IMR-90 (cell line): ENCODE measurements at regions not wholly inside any gene's neighbourhood (a gene's known extent, or its start where the extent isn't known, plus 50 kb on each side); places are given as distances from the start of the nearest gene placed in this dataset.

Source experiments
- ATAC-seq: fragments of 200-7000 bp; cut with Tn5 transposase; 2 replicates; pipeline ENCODE4 v1.9.1; 2020; ENCODE audit warnings: low read depth, mild to moderate bottlenecking, moderate library complexity
- BruUV-seq: library from RNA; stranded (reverse); fragments of 400-500 nt; replicated peaks from 2 replicates; lab custom pipeline; 2021; lab: Mats Ljungman, UMichigan
- CTCF ChIA-PET: fragments of 300-600 bp; formaldehyde crosslinking; extraction: SDS; loops from one replicate; lab custom pipeline; 2021; ENCODE audit warnings: antibody characterized with exemption; lab: Yijun Ruan, JAX
- POLR2A ChIA-PET: fragments of 300-600 bp; sonication (Branson Sonifier 250); formaldehyde crosslinking; loops from one replicate; lab custom pipeline; 2022; ENCODE audit warnings: antibody characterized with exemption; ENCODE audit not compliant: unreplicated experiment; lab: Charles Lee
- DNase-seq: peaks from one replicate; pipeline ENCODE4 v3.0.0; 2013
- H2AFZ ChIP-seq: replicated peaks from 2 replicates; pipeline ENCODE3; 2013; ENCODE audit warnings: low read length, mild to moderate bottlenecking; ENCODE audit not compliant: poor library complexity
- H2AK5ac ChIP-seq: 2 replicates; pipeline ENCODE4 v1.6.1; 2013; ENCODE audit warnings: low read depth, low read length, inconsistent platforms
- H2AK9ac ChIP-seq: replicated peaks from 2 replicates; pipeline ENCODE3; 2013; ENCODE audit warnings: mild to moderate bottlenecking, low read depth, low read length, moderate library complexity; ENCODE audit not compliant: poor library complexity
- H2BK120ac ChIP-seq: 2 replicates; pipeline ENCODE4 v1.6.1; 2013; ENCODE audit warnings: low read depth, low read length, inconsistent platforms
- H2BK15ac ChIP-seq: 3 replicates; pipeline ENCODE4 v1.6.1; 2013; ENCODE audit warnings: low read depth, low read length, inconsistent platforms
- H2BK20ac ChIP-seq: 2 replicates; pipeline ENCODE4 v1.6.1; 2013; ENCODE audit warnings: low read depth, mild to moderate bottlenecking, inconsistent platforms, low read length, moderate library complexity
- H2BK5ac ChIP-seq: 2 replicates; pipeline ENCODE4 v1.6.1; 2013; ENCODE audit warnings: mild to moderate bottlenecking, low read depth, low read length, inconsistent platforms; ENCODE audit not compliant: poor library complexity, severe bottlenecking
- H3K14ac ChIP-seq: replicated peaks from 2 replicates; pipeline ENCODE4 v1.6.1; 2013; ENCODE audit warnings: low read depth, low read length, inconsistent platforms
- H3K18ac ChIP-seq: 2 replicates; pipeline ENCODE4 v1.6.1; 2013; ENCODE audit warnings: low read depth, low read length, control low read depth
- H3K23ac ChIP-seq: 2 replicates; pipeline ENCODE4 v1.6.1; 2013; ENCODE audit warnings: low read depth, low read length, inconsistent platforms
- H3K27ac ChIP-seq: 2 replicates; pipeline ENCODE4 v1.5.1; 2013; ENCODE audit warnings: mild to moderate bottlenecking, control low read depth, low read length; ENCODE audit not compliant: insufficient read depth
- H3K27me3 ChIP-seq: 2 replicates; pipeline ENCODE4 v1.6.1; 2013; ENCODE audit warnings: low read length; ENCODE audit not compliant: control insufficient read depth, insufficient read depth
- H3K36me3 ChIP-seq: 2 replicates; pipeline ENCODE4 v1.6.1; 2013; ENCODE audit warnings: low read length, mixed read lengths; ENCODE audit not compliant: control insufficient read depth, insufficient read depth
- H3K4ac ChIP-seq: 2 replicates; pipeline ENCODE4 v1.6.1; 2013; ENCODE audit warnings: low read depth, low read length, inconsistent platforms
- H3K4me1 ChIP-seq: 2 replicates; pipeline ENCODE4 v1.6.1; 2013; ENCODE audit warnings: low read length, mixed read lengths; ENCODE audit not compliant: control insufficient read depth, insufficient read depth
- H3K4me2 ChIP-seq: 2 replicates; pipeline ENCODE4 v1.6.1; 2013; ENCODE audit warnings: low read depth, mild to moderate bottlenecking, control low read depth, low read length, moderate library complexity
- H3K4me3 ChIP-seq: 2 replicates; pipeline ENCODE4 v1.5.1; 2013; ENCODE audit warnings: low read depth, mild to moderate bottlenecking, control low read depth, low read length, moderate library complexity; ENCODE audit not compliant: insufficient read depth
- H3K56ac ChIP-seq: 2 replicates; pipeline ENCODE4 v1.6.1; 2013; ENCODE audit warnings: low read length, inconsistent platforms; ENCODE audit not compliant: insufficient read depth; ENCODE audit errors: extremely low read depth
- H3K79me1 ChIP-seq, 2 experiments: 2 replicates each; pipeline ENCODE4 v1.6.1; 2013; ENCODE audit warnings: low read length in 2 of 2, inconsistent platforms in 1 of 2, low read depth in 1 of 2
- H3K9ac ChIP-seq: 2 replicates; pipeline ENCODE4 v1.6.1; 2013; ENCODE audit warnings: low read depth, low read length, control low read depth
- H3K9me1 ChIP-seq: 2 replicates; pipeline ENCODE4 v1.6.1; 2013; ENCODE audit warnings: low read length, inconsistent platforms; ENCODE audit not compliant: insufficient read depth
- H3K9me3 ChIP-seq: 2 replicates; pipeline ENCODE4 v1.6.1; 2013; ENCODE audit warnings: low read length; ENCODE audit not compliant: control insufficient read depth, insufficient read depth
- H4K20me1 ChIP-seq: 2 replicates; pipeline ENCODE4 v1.6.1; 2013; ENCODE audit warnings: low read length, inconsistent platforms; ENCODE audit not compliant: insufficient read depth
- H4K5ac ChIP-seq: 2 replicates; pipeline ENCODE4 v1.6.1; 2013; ENCODE audit warnings: mild to moderate bottlenecking, low read depth, low read length, control low read depth
- H4K8ac ChIP-seq, 2 experiments: 2 replicates each; pipeline ENCODE4 v1.6.1; 2013; ENCODE audit warnings: low read depth in 2 of 2, low read length in 2 of 2, control low read depth in 1 of 2, inconsistent platforms in 1 of 2
- H4K91ac ChIP-seq: 2 replicates; pipeline ENCODE4 v1.6.1; 2013; ENCODE audit warnings: low read depth, low read length, inconsistent platforms; ENCODE audit not compliant: insufficient read depth
- BHLHE40 ChIP-seq: fragments of 150-350 bp; IDR thresholded peaks from 2 replicates; pipeline ENCODE4 v1.6.1; 2016; ENCODE audit warnings: mild to moderate bottlenecking, low read depth, low read length
- CEBPB ChIP-seq: IDR thresholded peaks from 2 replicates; pipeline ENCODE4 v1.6.1; 2012; ENCODE audit warnings: low read depth, low read length, improper control_type of control experiment
- FOS ChIP-seq: fragments of 150-350 bp; IDR thresholded peaks from 2 replicates; pipeline ENCODE4 v1.6.1; 2016; ENCODE audit warnings: low read depth, low read length
- MAZ ChIP-seq: IDR thresholded peaks from 2 replicates; pipeline ENCODE4 v1.6.1; 2012; ENCODE audit warnings: low read depth, mild to moderate bottlenecking, low read length, improper control_type of control experiment, moderate library complexity, borderline replicate concordance
- NFE2L2 ChIP-seq: fragments of 150-350 bp; IDR thresholded peaks from 2 replicates; pipeline ENCODE4 v1.6.1; 2016; ENCODE audit warnings: low read depth, mild to moderate bottlenecking, low read length
- WGBS, 2 experiments: methylation state at CpG; one replicate each; pipeline versions ENCODE4 v1.1.5 to v1.1.7; 2013; ENCODE audit warnings: missing lambda C conversion rate in 2 of 2; ENCODE audit not compliant: insufficient read length in 1 of 2; ENCODE audit errors: extremely low coverage in 2 of 2; 5-methylcytosine and 5-hydroxymethylcytosine counted together
- dilution Hi-C: fragments of 300-500 bp; cut with HindIII; formaldehyde crosslinking; loops from one replicate; pipeline ENCODE4 v1.14.3; 2018; ENCODE audit warnings: low sequenced_read_pairs; ENCODE audit not compliant: unreplicated experiment
- in situ Hi-C: fragments of 300-500 bp; cut with MboI; formaldehyde crosslinking; loops from 3 replicates; pipeline ENCODE4 v1.14.3; 2019; ENCODE audit warnings: low sequenced_read_pairs, inconsistent platforms, mixed read lengths
- intact Hi-C: fragments of 100-400 bp; cut with micrococcal nuclease; formaldehyde crosslinking; loops from 2 replicates; pipeline ENCODE4 v1.10.0; 2022
- TF ChIP-seq, protein P1 (sequence below): fragments of 150-350 bp; IDR thresholded peaks from 2 replicates; pipeline ENCODE4 v1.6.1; 2017; ENCODE audit warnings: mild to moderate bottlenecking, antibody characterized with exemption, low read length, low read depth

DNA sequence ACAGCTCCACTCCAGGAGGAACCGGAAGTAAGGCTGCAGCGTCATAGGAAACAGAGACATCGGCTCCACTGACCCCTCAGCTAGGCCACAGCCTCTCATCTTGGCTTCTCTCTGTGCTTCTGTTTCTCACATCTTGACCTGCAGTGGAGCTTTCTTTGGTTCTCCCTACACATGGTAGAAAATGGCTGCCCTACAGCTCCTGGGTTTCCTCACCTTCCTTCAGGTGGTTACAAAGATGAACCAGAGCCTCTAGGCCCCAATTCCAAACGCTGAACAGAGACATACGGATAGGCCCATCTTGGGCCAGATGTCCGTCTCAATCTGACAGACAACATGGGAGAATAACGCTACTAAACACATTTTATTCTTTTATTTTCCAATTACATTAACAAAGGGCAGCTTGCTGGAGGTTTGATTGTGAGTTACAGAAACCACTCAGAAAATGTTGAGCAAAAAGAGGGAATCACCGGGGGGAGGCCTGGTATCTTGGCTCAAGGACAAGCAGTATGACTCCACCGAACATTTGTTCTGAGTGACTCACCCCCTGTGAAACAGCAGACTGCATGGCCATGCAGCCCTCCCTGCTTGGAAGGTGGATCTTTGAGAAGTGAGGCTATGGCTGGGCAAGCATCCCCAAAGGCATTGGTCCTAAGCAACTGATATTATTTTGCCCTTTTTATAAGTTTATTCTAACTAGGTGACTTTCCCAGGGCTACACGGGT, 303.5 kb downstream of the CDCA7 start:
- H2BK120ac ChIP-seq: peak overlapping the region; percentile 95
- H2AFZ ChIP-seq: peak overlapping the region; percentile 82
- no peaks in the 10 kb centered on the region for H3K27me3 ChIP-seq
- no peak overlapping the region for H3K4me3 ChIP-seq
- intact Hi-C loops (loop anchor here (10.0 kb wide), 2 partner anchors 287 to 397 kb away; no protein-coding TSS in a partner anchor), in situ Hi-C loops (no loop called here), dilution Hi-C loops (no loop called here)
- H3K56ac ChIP-seq: peak overlapping the region; percentile 45
- H3K4me1 ChIP-seq: peaks cover 14% of the 10 kb centered on the region
- ChIA-PET POLR2A (no interaction called here), CTCF (interaction anchor here (0.6 kb wide), 1 partner anchor 28 kb away, joined by 9 read pairs; no protein-coding TSS in a partner anchor)
- H2BK20ac ChIP-seq: peak overlapping the region; percentile 76
- no peaks in the 10 kb centered on the region for H3K9me3 ChIP-seq
- peak overlapping the region; percentile 74 for H2AK9ac ChIP-seq
- H2BK5ac ChIP-seq: peak overlapping the region; percentile 58
- no TSS peak for BruUV-seq
- H3K4ac ChIP-seq: peak overlapping the region; percentile 94
- H3K9me1 ChIP-seq: peaks cover 15% of the 10 kb centered on the region
- DNase-seq (peak; percentile 97), ATAC-seq (peak; percentile 98)
- no peak overlapping the region for H3K4me2 ChIP-seq
- H3K18ac ChIP-seq: peak overlapping the region; percentile 47
- H3K79me1 ChIP-seq: peaks cover 0 to 3% of the 10 kb centered on the region in 2 experiments; a peak in 1 of 4 replicates
- H4K91ac ChIP-seq: peak overlapping the region; percentile 93
- peak overlapping the region; percentile 25; the same call in 1 of the 2 replicates for H3K23ac ChIP-seq
- no peak overlapping the region for H3K9ac ChIP-seq
- peak overlapping the region; percentile 27 for H4K5ac ChIP-seq
- H4K20me1 ChIP-seq: no peaks in the 10 kb centered on the region
- H3K14ac ChIP-seq: peak overlapping the region; percentile 81
- WGBS, 2 experiments: 0% methylated on average over 1 of the region's 10 CpGs; no CpG with 5 or more reads in 1 of the 2 experiments
- H2AK5ac ChIP-seq: peak overlapping the region; percentile 93
- TF ChIP-seq CEBPB: peak; percentile 76
- TF ChIP-seq NFE2L2: peak; percentile 71; the same call in 1 of the 2 replicates
- TF ChIP-seq, protein P1, sequence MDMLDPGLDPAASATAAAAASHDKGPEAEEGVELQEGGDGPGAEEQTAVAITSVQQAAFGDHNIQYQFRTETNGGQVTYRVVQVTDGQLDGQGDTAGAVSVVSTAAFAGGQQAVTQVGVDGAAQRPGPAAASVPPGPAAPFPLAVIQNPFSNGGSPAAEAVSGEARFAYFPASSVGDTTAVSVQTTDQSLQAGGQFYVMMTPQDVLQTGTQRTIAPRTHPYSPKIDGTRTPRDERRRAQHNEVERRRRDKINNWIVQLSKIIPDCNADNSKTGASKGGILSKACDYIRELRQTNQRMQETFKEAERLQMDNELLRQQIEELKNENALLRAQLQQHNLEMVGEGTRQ: no peak
- TF ChIP-seq FOS: peak; percentile 95
- TF ChIP-seq BHLHE40: 0 out of 2 replicates have a peak, but pooled peaks have one; percentile 15
- 0 out of 2 replicates have a peak, but pooled peaks have one; percentile 44 for TF ChIP-seq MAZ
- H2BK15ac ChIP-seq: peak overlapping the region; percentile 80
- H4K8ac ChIP-seq: peak overlapping the region; percentile 72 to 75
- H3K36me3 ChIP-seq: no peaks in the 10 kb centered on the region
- H3K27ac ChIP-seq: peak overlapping the region; percentile 40
